ENCODE measurements at regions not wholly inside any gene's neighbourhood (a gene's known extent, or its start where the extent isn't known, plus 50 kb on each side); places are given as distances from the start of the nearest gene placed in this dataset.

DNA sequence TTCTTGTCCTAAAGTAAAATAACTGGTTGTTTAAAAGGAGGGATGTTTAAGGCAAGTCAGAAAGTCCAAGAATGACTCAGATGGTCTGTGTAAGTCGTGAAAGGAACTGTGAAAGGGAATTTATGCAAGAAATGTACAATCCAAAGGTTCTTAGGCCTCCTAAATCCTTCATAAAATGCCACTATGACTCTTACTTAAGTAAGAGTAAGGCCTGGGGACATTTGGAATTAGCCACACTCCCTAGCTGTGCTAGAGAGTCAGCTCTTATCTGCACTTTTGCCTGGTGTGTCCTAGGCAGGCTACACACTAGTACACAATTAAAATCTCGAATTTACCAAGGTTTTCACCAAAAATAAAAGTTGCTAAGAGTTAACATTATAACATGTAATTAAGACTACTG, 686.9 kb downstream of the UQCRFS1 start:
- no peaks in the 10 kb centered on the region for H3K36me3 ChIP-seq (ENCODE audit: low read depth)
- peaks cover 3% of the 10 kb centered on the region for H3K9me3 ChIP-seq (ENCODE audit: severe bottlenecking)
- TF ChIP-seq, protein P1, sequence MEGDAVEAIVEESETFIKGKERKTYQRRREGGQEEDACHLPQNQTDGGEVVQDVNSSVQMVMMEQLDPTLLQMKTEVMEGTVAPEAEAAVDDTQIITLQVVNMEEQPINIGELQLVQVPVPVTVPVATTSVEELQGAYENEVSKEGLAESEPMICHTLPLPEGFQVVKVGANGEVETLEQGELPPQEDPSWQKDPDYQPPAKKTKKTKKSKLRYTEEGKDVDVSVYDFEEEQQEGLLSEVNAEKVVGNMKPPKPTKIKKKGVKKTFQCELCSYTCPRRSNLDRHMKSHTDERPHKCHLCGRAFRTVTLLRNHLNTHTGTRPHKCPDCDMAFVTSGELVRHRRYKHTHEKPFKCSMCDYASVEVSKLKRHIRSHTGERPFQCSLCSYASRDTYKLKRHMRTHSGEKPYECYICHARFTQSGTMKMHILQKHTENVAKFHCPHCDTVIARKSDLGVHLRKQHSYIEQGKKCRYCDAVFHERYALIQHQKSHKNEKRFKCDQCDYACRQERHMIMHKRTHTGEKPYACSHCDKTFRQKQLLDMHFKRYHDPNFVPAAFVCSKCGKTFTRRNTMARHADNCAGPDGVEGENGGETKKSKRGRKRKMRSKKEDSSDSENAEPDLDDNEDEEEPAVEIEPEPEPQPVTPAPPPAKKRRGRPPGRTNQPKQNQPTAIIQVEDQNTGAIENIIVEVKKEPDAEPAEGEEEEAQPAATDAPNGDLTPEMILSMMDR (IDR thresholded peaks at IDR 0.05; ENCODE audit: poor library complexity, severe bottlenecking): no peak
- no peaks in the 10 kb centered on the region for H3K27me3 ChIP-seq (ENCODE audit: insufficient read depth, poor library complexity, severe bottlenecking)
- no peak overlapping the region for H3K4me3 ChIP-seq (ENCODE audit: severe bottlenecking)
- ATAC-seq (ENCODE audit: low read depth): no peak
- H3K27ac ChIP-seq (ENCODE audit: poor library complexity, severe bottlenecking): no peak overlapping the region
- H3K4me1 ChIP-seq (ENCODE audit: insufficient read depth, poor library complexity, severe bottlenecking): no peaks in the 10 kb centered on the region
- no peak for DNase-seq (ENCODE audit: low spot score)

DNA sequence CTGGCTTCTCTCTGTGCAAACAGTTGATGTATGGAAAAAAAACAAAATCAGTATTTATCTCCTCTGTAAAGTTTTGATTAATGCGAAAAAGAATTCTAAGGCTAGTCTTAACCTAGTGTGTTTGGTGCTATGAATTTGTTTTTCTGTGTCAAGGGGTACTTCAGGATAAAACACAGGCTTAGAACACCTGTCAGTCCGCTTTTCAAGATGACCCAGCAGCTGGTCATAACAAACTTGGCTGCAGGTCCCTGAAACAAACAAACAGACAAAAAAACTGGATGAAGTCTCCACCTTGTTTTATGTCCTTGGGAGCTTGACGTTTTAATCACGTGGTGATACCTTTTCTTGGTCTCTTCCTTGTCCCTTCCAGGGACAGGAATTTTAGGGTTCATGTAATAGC, 689.3 kb downstream of the UQCRFS1 start:
- DNase-seq (ENCODE audit: low spot score) (no peak), ATAC-seq (ENCODE audit: low read depth) (no peak)
- Histone ChIP-seq H3K27ac (ENCODE audit: poor library complexity, severe bottlenecking) (no peak overlapping the region), H3K36me3 (ENCODE audit: low read depth) (no peaks in the 10 kb centered on the region), H3K9me3 (ENCODE audit: severe bottlenecking) (peaks cover 3% of the 10 kb centered on the region), H3K4me3 (ENCODE audit: severe bottlenecking) (no peak overlapping the region), H3K27me3 (ENCODE audit: insufficient read depth, poor library complexity, severe bottlenecking) (no peaks in the 10 kb centered on the region), H3K4me1 (ENCODE audit: insufficient read depth, poor library complexity, severe bottlenecking) (no peaks in the 10 kb centered on the region)
- TF ChIP-seq, protein P1 (IDR thresholded peaks at IDR 0.05; ENCODE audit: poor library complexity, severe bottlenecking): no peak

DNA sequence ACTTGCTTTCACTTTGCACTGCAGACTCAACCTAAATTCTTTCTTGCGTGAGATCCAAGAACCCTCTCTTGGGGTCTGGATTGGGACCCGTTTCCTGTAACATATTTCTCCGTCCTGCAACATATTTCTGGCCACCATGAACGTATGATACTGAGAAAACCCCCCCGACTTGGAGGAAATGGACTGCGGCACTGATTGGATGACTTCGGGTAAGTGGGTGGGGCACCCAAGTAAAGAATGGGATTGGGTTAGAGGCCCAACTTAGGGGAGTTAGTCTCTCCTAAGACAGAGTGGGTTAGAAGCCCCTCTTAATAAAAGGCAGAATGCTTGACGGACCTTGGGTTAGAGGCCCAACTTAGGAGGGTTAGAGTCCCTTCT, 690.4 kb downstream of the UQCRFS1 start:
- no peak overlapping the region for H3K27ac ChIP-seq (ENCODE audit: poor library complexity, severe bottlenecking)
- no peak for DNase-seq (ENCODE audit: low spot score)
- no peak overlapping the region for H3K4me3 ChIP-seq (ENCODE audit: severe bottlenecking)
- H3K27me3 ChIP-seq (ENCODE audit: insufficient read depth, poor library complexity, severe bottlenecking): no peaks in the 10 kb centered on the region
- no peaks in the 10 kb centered on the region for H3K36me3 ChIP-seq (ENCODE audit: low read depth)
- TF ChIP-seq, protein P1 (IDR thresholded peaks at IDR 0.05; ENCODE audit: poor library complexity, severe bottlenecking): no peak
- no peaks in the 10 kb centered on the region for H3K4me1 ChIP-seq (ENCODE audit: insufficient read depth, poor library complexity, severe bottlenecking)
- peaks cover 3% of the 10 kb centered on the region for H3K9me3 ChIP-seq (ENCODE audit: severe bottlenecking)
- ATAC-seq (ENCODE audit: low read depth): no peak

DNA sequence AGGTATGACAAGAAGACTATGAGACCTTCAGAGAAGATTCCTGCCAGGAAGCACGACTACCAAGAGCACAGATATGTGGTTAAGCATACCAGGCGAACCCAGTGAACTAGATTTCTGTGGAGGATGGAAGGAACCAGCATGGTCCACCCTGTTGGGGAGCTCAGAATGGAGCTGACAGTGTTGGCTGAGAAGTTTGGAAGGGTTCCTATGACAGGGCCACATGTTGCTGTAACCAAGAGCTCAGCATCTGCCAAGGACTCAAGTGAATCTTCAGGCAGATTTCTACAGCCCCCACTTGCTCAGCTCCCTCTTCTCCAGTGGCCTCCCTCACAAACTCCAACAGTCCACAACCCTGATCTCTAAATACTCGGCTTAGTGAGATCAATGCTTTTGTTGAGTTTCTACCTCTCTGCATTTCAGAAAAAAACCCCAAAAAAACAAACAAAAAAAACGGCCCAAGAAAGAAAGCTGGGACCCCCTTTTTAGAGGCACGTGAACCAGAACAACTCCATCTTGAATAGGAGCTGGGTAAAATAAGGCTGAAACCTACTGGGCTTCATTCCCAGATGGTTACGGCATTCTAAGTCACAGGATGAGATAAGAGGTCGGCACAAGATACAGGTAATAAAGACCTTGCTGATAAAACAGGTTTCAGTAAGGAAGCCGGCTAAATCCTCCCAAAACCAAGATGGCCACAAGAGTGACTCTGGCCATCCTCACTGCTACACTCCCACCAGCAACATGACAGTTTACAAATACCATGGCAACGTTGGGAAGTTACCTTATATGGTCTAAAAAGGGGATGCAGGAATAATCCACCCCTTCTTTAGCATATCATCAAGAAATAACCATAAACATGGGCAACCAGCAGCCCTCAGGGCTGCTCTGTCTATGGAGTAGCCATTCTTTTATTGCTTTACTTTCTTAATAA, 691.1 kb downstream of the UQCRFS1 start:
- no peak for ATAC-seq (ENCODE audit: low read depth)
- Histone ChIP-seq H3K4me3 (ENCODE audit: severe bottlenecking) (no peak overlapping the region), H3K36me3 (ENCODE audit: low read depth) (no peaks in the 10 kb centered on the region), H3K27ac (ENCODE audit: poor library complexity, severe bottlenecking) (no peak overlapping the region), H3K4me1 (ENCODE audit: insufficient read depth, poor library complexity, severe bottlenecking) (no peaks in the 10 kb centered on the region), H3K9me3 (ENCODE audit: severe bottlenecking) (peaks cover 3% of the 10 kb centered on the region), H3K27me3 (ENCODE audit: insufficient read depth, poor library complexity, severe bottlenecking) (no peaks in the 10 kb centered on the region)
- TF ChIP-seq, protein P1 (IDR thresholded peaks at IDR 0.05; ENCODE audit: poor library complexity, severe bottlenecking): no peak
- no peak for DNase-seq (ENCODE audit: low spot score)

DNA sequence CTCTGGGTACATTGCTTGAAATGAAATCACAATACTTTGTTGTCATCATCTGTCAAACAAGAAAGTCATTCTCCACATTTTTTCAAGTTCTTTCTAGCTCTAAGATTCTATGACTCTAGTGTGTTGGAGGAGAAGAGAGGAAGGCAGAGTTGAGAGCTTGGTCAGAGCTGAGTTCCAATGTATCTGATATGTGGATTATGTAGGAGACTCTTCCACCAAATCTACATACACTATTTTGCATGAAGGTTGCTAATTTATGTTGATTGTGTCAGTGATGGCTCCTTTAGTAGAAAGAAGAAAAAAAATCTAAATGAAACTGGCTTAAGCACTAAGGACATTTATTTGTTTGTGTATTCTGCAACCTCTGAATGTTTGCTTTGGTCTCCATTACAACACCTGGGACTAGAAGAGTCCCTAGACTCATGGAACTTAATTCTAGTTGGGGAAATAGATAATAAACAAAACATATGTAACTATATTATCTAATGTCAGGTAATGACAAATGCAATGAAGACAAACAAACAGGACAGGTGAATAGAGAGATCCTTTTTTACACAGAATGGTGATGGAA, 691.9 kb downstream of the UQCRFS1 start:
- ATAC-seq (ENCODE audit: low read depth): no peak
- H3K27me3 ChIP-seq (ENCODE audit: insufficient read depth, poor library complexity, severe bottlenecking): no peaks in the 10 kb centered on the region

More for the DNA sequence above, 691.9 kb downstream of the UQCRFS1 start:
- H3K4me3 ChIP-seq (ENCODE audit: severe bottlenecking): no peak overlapping the region
- no peaks in the 10 kb centered on the region for H3K36me3 ChIP-seq (ENCODE audit: low read depth)
- no peak for DNase-seq (ENCODE audit: low spot score)
- no peaks in the 10 kb centered on the region for H3K4me1 ChIP-seq (ENCODE audit: insufficient read depth, poor library complexity, severe bottlenecking)
- no peak overlapping the region for H3K27ac ChIP-seq (ENCODE audit: poor library complexity, severe bottlenecking)
- H3K9me3 ChIP-seq (ENCODE audit: severe bottlenecking): peaks cover 3% of the 10 kb centered on the region
- TF ChIP-seq, protein P1 (IDR thresholded peaks at IDR 0.05; ENCODE audit: poor library complexity, severe bottlenecking): no peak
